K562 (cell line): ENCODE measurements at regions not wholly inside any gene's neighbourhood (a gene's known extent, or its start where the extent isn't known, plus 50 kb on each side); places are given as distances from the start of the nearest gene placed in this dataset.

Experiments used
- BRF1 ChIP-seq: IDR thresholded peaks from 3 replicates; pipeline ENCODE4 v1.6.1; 2011; ENCODE audit warnings: borderline replicate concordance, mild to moderate bottlenecking; ENCODE audit not compliant: insufficient read length; ENCODE audit errors: extremely low read depth
- GTF2F1 ChIP-seq: IDR thresholded peaks from 2 replicates; pipeline ENCODE4 v1.6.1; 2011; ENCODE audit warnings: low read depth, low read length, improper control_type of control experiment
- HCFC1 ChIP-seq: IDR thresholded peaks from 2 replicates; pipeline ENCODE4 v1.6.1; 2012; ENCODE audit warnings: low read depth, low read length, improper control_type of control experiment
- POLR2AphosphoS5 ChIP-seq: IDR thresholded peaks from 2 replicates; pipeline ENCODE4 v1.6.1; 2011; ENCODE audit warnings: mild to moderate bottlenecking, low read depth, low read length, moderate library complexity; ENCODE audit not compliant: control insufficient read depth, insufficient read depth
- USF2 ChIP-seq: sonication (generic); formaldehyde crosslinking; IDR thresholded peaks from 2 replicates; pipeline ENCODE4 v1.5.0; 2020; ENCODE audit warnings: missing genetic modification reagents
- ZNF318 ChIP-seq, 2 experiments: fragments of 450-650 bp; IDR thresholded peaks; 2 replicates each; pipeline ENCODE4 v1.6.1; 2016; ENCODE audit warnings: mild to moderate bottlenecking in 2 of 2, borderline replicate concordance in 1 of 2, low read depth in 1 of 2, moderate library complexity in 1 of 2

GRCh38 chr6:33860006-33860405, 56.2 kb upstream of the MLN start:
- no peak for TF ChIP-seq USF2 (CRISPR knock-in tag)
- TF ChIP-seq HCFC1: no peak
- TF ChIP-seq BRF1: no peak
- TF ChIP-seq GTF2F1: no peak
- TF ChIP-seq ZNF318 (IDR thresholded peaks at IDR 0.05; ENCODE audit: borderline replicate concordance in 1 of 2, low read depth in 1 of 2): no peak
- TF ChIP-seq POLR2AphosphoS5: no peak
